Breast epithelium (tissue), 3 donors: ENCODE measurements at regions not wholly inside any gene's neighbourhood (a gene's known extent, or its start where the extent isn't known, plus 50 kb on each side); places are given as distances from the start of the nearest gene placed in this dataset.

Experiments used
- CTCF ChIP-seq, 3 donors: fragments of 450-650 bp; IDR thresholded peaks; one replicate each; pipeline ENCODE4 v1.5.1; 2016 to 2017; ENCODE audit warnings: antibody characterized with exemption in 3 of 3, mild to moderate bottlenecking in 3 of 3, moderate library complexity in 3 of 3
- POLR2AphosphoS5 ChIP-seq, 3 donors: sonication (generic); formaldehyde crosslinking; IDR thresholded peaks; one replicate each; pipeline ENCODE4 v1.6.1; 2017; ENCODE audit warnings: antibody characterized with exemption in 3 of 3

- TF ChIP-seq CTCF (IDR thresholded peaks at IDR 0.05) (no peak), POLR2AphosphoS5 (IDR thresholded peaks at IDR 0.05) (no peak)
These were observed 1722.5 kb upstream of the ACO1 start for GRCh38 chr9:30661925-30662324.
